WTC11 (cell line): ENCODE measurements at regions not wholly inside any gene's neighbourhood (a gene's known extent, or its start where the extent isn't known, plus 50 kb on each side); places are given as distances from the start of the nearest gene placed in this dataset.

Source experiments
- ATF1 ChIP-seq: sonication (generic); formaldehyde crosslinking; IDR thresholded peaks from 2 replicates; pipeline ENCODE4 v1.8.1; 2023; ENCODE audit warnings: mild to moderate bottlenecking, moderate library complexity, missing genetic modification reagents
- ATF2 ChIP-seq: sonication (generic); formaldehyde crosslinking; IDR thresholded peaks from 2 replicates; pipeline ENCODE4 v1.8.1; 2022; ENCODE audit warnings: low read depth, missing genetic modification reagents, borderline replicate concordance
- ATF3 ChIP-seq: sonication (generic); formaldehyde crosslinking; conservative IDR thresholded peaks from 2 replicates; pipeline ENCODE4 v1.8.1; 2022; ENCODE audit warnings: mild to moderate bottlenecking, missing genetic modification reagents
- CDX4 ChIP-seq: fragments of 250-450 bp; sonication (Bioruptor Pico); IDR thresholded peaks from 2 replicates; pipeline ENCODE4 v1.9.0; 2021; ENCODE audit warnings: moderate library complexity, mild to moderate bottlenecking, inconsistent platforms, borderline replicate concordance
- CREB1 ChIP-seq: sonication (generic); formaldehyde crosslinking; IDR thresholded peaks from 2 replicates; pipeline ENCODE4 v1.8.0; 2023; ENCODE audit warnings: mild to moderate bottlenecking, missing genetic modification reagents
- CREM ChIP-seq: sonication (generic); formaldehyde crosslinking; IDR thresholded peaks from 2 replicates; pipeline ENCODE4 v1.8.1; 2022; ENCODE audit warnings: mild to moderate bottlenecking, missing genetic modification reagents, moderate library complexity
- E2F4 ChIP-seq: sonication (generic); formaldehyde crosslinking; IDR thresholded peaks from 2 replicates; pipeline ENCODE4 v1.8.1; 2022; ENCODE audit warnings: low read depth, mild to moderate bottlenecking, moderate library complexity, missing genetic modification reagents, borderline replicate concordance
- E2F5 ChIP-seq: sonication (generic); formaldehyde crosslinking; IDR thresholded peaks from 2 replicates; pipeline ENCODE4 v1.8.1; 2022; ENCODE audit warnings: mild to moderate bottlenecking, moderate library complexity, missing genetic modification reagents
- ERG ChIP-seq: fragments of 250-450 bp; sonication (Bioruptor Pico); IDR thresholded peaks from 2 replicates; pipeline ENCODE4 v1.8.0; 2021; ENCODE audit warnings: mild to moderate bottlenecking
- ESRRA ChIP-seq: sonication (generic); formaldehyde crosslinking; IDR thresholded peaks from 2 replicates; pipeline ENCODE4 v1.8.1; 2022; ENCODE audit warnings: mild to moderate bottlenecking, missing genetic modification reagents, borderline replicate concordance
- ETV6 ChIP-seq: sonication (generic); formaldehyde crosslinking; IDR thresholded peaks from 2 replicates; pipeline ENCODE4 v1.8.1; 2022; ENCODE audit warnings: mild to moderate bottlenecking, missing genetic modification reagents
- FOXP1 ChIP-seq: sonication (generic); formaldehyde crosslinking; IDR thresholded peaks from 2 replicates; pipeline ENCODE4 v1.8.0; 2022; ENCODE audit warnings: missing genetic modification reagents, mild to moderate bottlenecking, moderate library complexity, borderline replicate concordance
- GRHL2 ChIP-seq: fragments of 250-450 bp; sonication (Bioruptor Pico); IDR thresholded peaks from 2 replicates; pipeline ENCODE4 v1.8.0; 2022; ENCODE audit warnings: mild to moderate bottlenecking, moderate library complexity; ENCODE audit not compliant: insufficient replicate concordance, severe bottlenecking
- IRF2 ChIP-seq: sonication (generic); formaldehyde crosslinking; IDR thresholded peaks from 2 replicates; pipeline ENCODE4 v1.8.0; 2022; ENCODE audit warnings: low read depth, missing genetic modification reagents, borderline replicate concordance
- KAT7 ChIP-seq: sonication (generic); formaldehyde crosslinking; IDR thresholded peaks from 2 replicates; pipeline ENCODE4 v1.8.1; 2023; ENCODE audit warnings: missing genetic modification reagents, mild to moderate bottlenecking, borderline replicate concordance
- NFATC4 ChIP-seq: fragments of 250-450 bp; sonication (Bioruptor Pico); IDR thresholded peaks from 2 replicates; pipeline ENCODE4 v1.9.0; 2021; ENCODE audit warnings: mild to moderate bottlenecking
- OVOL2 ChIP-seq: fragments of 250-450 bp; sonication (Bioruptor Pico); IDR thresholded peaks from 2 replicates; pipeline ENCODE4 v1.9.0; 2021; ENCODE audit warnings: mild to moderate bottlenecking, borderline replicate concordance
- SMAD4 ChIP-seq: sonication (generic); formaldehyde crosslinking; IDR thresholded peaks from 2 replicates; pipeline ENCODE4 v1.8.0; 2022; ENCODE audit warnings: mild to moderate bottlenecking, missing genetic modification reagents
- TEAD4 ChIP-seq: sonication (generic); formaldehyde crosslinking; IDR thresholded peaks from 2 replicates; pipeline ENCODE4 v1.8.0; 2022; ENCODE audit warnings: mild to moderate bottlenecking, missing genetic modification reagents
- TP53 ChIP-seq: sonication (generic); formaldehyde crosslinking; IDR thresholded peaks from 2 replicates; pipeline ENCODE4 v1.8.1; 2023; ENCODE audit warnings: mild to moderate bottlenecking, missing genetic modification reagents
- USF2 ChIP-seq: sonication (generic); formaldehyde crosslinking; IDR thresholded peaks from 2 replicates; pipeline ENCODE4 v1.8.1; 2023; ENCODE audit warnings: mild to moderate bottlenecking, missing genetic modification reagents, moderate library complexity
- ZBTB21 ChIP-seq: sonication (generic); formaldehyde crosslinking; IDR thresholded peaks from 2 replicates; pipeline ENCODE4 v1.8.1; 2023; ENCODE audit warnings: mild to moderate bottlenecking, missing genetic modification reagents, borderline replicate concordance
- ZNF219 ChIP-seq: sonication (generic); formaldehyde crosslinking; IDR thresholded peaks from 2 replicates; pipeline ENCODE4 v1.8.0; 2023; ENCODE audit warnings: missing genetic modification reagents, mild to moderate bottlenecking, borderline replicate concordance
- ZNF317 ChIP-seq: sonication (generic); formaldehyde crosslinking; IDR thresholded peaks from 2 replicates; pipeline ENCODE4 v1.8.1; 2023; ENCODE audit warnings: low read depth, mild to moderate bottlenecking, moderate library complexity, missing genetic modification reagents, borderline replicate concordance
- ZNF416 ChIP-seq: fragments of 250-450 bp; sonication (Bioruptor Pico); IDR thresholded peaks from 2 replicates; pipeline ENCODE4 v1.9.0; 2021; ENCODE audit warnings: mild to moderate bottlenecking, inconsistent platforms
- ZNF425 ChIP-seq: fragments of 250-450 bp; sonication (Bioruptor Pico); conservative IDR thresholded peaks from 2 replicates; pipeline ENCODE4 v1.9.0; 2021; ENCODE audit warnings: mild to moderate bottlenecking
- ZNF512 ChIP-seq: sonication (generic); formaldehyde crosslinking; IDR thresholded peaks from 2 replicates; pipeline ENCODE4 v1.8.1; 2022; ENCODE audit warnings: missing genetic modification reagents, borderline replicate concordance
- ZNF671 ChIP-seq: fragments of 250-450 bp; sonication (Bioruptor Pico); IDR thresholded peaks from 2 replicates; pipeline ENCODE4 v1.8.0; 2021; ENCODE audit warnings: mild to moderate bottlenecking

- TF ChIP-seq USF2 (CRISPR knock-in tag) (no peak), ERG (no peak), ZNF512 (CRISPR knock-in tag) (no peak), KAT7 (CRISPR knock-in tag) (no peak), OVOL2 (CRISPR knock-in tag) (no peak), SMAD4 (CRISPR knock-in tag) (no peak), E2F5 (CRISPR knock-in tag) (no peak), FOXP1 (CRISPR knock-in tag) (peak; percentile 87; the same call in 1 of the 2 replicates), ATF1 (0 out of 2 replicates have a peak, but pooled peaks have one; percentile 24), CREB1 (CRISPR knock-in tag) (no peak), ATF2 (CRISPR knock-in tag) (no peak), IRF2 (CRISPR knock-in tag) (no peak), ZNF416 (CRISPR knock-in tag) (no peak), ZNF317 (CRISPR knock-in tag) (no peak), CDX4 (CRISPR knock-in tag) (no peak), TEAD4 (CRISPR knock-in tag) (no peak), ZNF425 (CRISPR knock-in tag) (no peak), E2F4 (CRISPR knock-in tag) (no peak), ZNF671 (0 out of 2 replicates have a peak, but pooled peaks have one; percentile 15), ATF3 (CRISPR knock-in tag) (no peak), NFATC4 (CRISPR knock-in tag) (0 out of 2 replicates have a peak, but pooled peaks have one; percentile 30), ESRRA (peak; percentile 40; the same call in 1 of the 2 replicates), ZNF219 (CRISPR knock-in tag) (no peak), TP53 (CRISPR knock-in tag) (no peak), CREM (CRISPR knock-in tag) (0 out of 2 replicates have a peak, but pooled peaks have one; percentile 60), ETV6 (no peak), GRHL2 (CRISPR knock-in tag) (no peak), ZBTB21 (CRISPR knock-in tag) (no peak)
Measured at GRCh38 chr6:26183581-26184366, 96.5 kb downstream of the HFE start (continued).
